Mucosa of gallbladder (tissue), 1 donor: ENCODE measurements at regions not wholly inside any gene's neighbourhood (a gene's known extent, or its start where the extent isn't known, plus 50 kb on each side); places are given as distances from the start of the nearest gene placed in this dataset.
A peak's percentile ranks its signal among the peaks of the same experiment; 100 is the strongest.
"Not testable (repeated sequence)": the region's sequence is repeated elsewhere in the genome, so short reads cannot be mapped to it uniquely, and the experiment has no call there.

ENCODE experiments used
- DNase-seq: peaks from one replicate; pipeline ENCODE4 v3.0.0-alpha.2; 2020; ENCODE audit warnings: low spot score
- donor health status: DM: no; HTN: no; CAD: no.

GRCh38 chr11:67877316-67877715, 126.6 kb downstream of the UNC93B1 start:
- DNase-seq, result not testable (repeated sequence)

DNA sequence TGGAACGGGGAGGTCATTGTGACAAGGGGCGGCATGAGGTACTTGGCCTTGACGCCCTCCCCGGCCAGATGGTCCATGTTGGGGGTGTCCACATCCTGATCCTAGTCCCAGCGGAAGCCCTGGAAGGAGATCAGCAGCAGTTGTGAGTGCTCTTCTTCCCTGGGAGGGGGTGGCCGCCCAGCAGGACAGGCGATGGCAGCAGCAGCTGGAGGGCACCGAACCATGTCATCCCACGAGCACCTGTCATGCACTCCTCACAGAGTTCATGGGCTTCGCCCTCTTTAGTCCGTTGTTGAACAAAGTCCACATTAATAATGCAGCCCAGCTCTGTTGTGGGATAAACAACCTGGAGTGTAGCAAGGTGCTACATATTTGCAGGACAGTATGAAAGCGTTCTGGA, 130.7 kb downstream of the UNC93B1 start:
- DNase-seq, result not testable (repeated sequence)

DNA sequence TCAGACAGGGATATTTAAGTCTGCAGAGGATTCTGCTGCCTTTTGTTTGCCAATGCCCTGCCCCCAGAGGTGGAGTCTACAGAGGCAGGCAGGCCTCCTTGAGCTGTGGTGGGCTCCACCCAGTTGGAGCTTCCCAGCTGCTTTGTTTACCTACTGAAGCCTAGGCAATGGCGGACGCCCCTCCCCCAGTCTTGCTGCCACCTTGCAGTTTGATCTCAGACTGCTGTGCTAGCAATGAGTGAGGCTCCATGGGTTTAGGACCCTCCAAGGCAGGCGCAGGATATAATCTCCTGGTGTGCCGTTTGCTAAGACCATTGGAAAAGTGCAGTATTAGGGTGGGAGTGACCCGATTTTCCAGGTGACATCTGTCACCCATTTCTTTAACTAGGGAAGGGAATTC, 132.7 kb downstream of the UNC93B1 start:
- not testable (repeated sequence) for DNase-seq

DNA sequence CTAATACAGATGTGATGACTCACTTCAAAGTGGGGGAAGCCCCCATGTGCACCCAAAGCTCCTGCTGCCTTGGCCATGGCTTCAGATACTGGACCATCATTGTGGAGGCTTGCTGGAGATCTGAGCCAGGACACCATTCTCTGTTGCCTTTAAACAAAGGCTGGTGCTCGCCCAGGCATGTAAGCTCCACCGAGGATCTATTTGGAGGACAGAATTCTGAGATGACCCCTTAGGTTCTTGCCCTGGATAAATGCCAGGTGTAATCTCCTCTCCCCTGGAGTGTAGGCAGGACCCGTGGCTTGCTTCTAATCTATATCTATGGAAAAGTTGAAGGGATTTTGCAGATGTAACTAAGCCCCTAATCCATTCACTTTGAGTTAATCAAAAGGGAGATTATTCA, 141.0 kb downstream of the UNC93B1 start:
- not testable (repeated sequence) for DNase-seq

- DNase-seq, result peak; percentile 20
These were observed 144.3 kb downstream of the UNC93B1 start for GRCh38 chr11:67859513-67860161.

DNA sequence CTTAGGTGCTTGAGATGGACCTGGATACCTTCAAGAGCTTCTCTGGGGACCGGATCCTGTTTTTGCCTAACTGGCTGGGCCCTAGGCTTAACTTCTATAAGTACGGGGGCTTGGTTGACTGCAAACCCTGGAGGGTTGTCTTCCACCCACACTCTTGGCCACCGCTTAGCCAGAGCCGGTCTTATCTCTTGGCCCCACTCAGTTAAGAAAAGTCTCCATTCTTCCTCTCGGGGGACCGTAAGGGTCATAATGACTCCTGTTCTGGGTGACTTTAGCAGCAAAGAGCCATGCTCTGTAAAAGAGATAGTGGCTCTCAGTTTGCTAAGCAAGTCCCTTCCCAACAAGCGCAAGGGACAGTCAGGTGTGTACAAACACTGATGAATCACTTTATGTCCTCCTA, 153.2 kb downstream of the UNC93B1 start:
- DNase-seq, result not testable (repeated sequence)

DNA sequence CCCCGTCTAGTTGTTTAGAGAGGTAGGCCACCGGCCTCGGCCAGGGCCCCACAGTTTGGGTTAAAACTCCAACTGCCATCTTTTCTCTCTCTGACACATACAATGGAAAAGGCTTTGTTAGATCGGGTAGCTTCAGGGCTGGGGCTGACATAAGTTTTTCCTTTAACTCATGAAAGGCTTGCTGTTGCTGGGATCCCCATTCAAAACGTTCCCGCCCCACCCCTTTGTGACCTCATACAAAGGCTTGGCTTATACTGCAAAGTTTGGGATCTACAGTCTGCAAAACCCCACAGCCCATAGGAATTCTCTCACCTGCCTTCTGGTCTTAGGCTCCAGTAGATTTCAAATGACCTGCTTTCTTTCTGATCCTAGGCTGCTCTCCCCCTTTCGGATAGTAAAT, 154.1 kb downstream of the UNC93B1 start:
- not testable (repeated sequence) for DNase-seq

GRCh38 chr11:67847896-67848875, 155.7 kb downstream of the UNC93B1 start:
- peak; percentile 41 for DNase-seq

DNA sequence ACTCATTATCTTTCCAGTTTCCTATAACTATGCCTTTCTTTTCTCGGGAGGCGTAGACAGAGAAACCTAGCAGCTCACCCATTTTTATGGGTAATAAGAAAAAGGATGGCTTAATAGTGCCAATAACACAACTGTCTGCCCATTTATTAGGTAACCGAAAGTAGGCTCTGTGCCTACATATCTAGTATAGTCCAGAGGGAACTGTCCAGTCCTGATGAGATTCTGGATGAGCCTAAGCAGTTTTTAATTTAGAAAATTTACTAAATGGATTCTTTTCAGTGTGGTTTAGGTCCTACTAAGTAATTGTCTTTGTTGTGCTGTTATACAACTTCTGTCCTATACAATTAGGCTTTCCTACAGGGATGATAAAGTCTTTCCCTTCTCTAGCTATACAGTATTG, 157.6 kb downstream of the UNC93B1 start:
- not testable (repeated sequence) for DNase-seq

- not testable (repeated sequence) for DNase-seq
These were observed 158.6 kb downstream of the UNC93B1 start for GRCh38 chr11:67845296-67845695.

GRCh38 chr11:67840599-67840998, 163.3 kb downstream of the UNC93B1 start:
- DNase-seq, result not testable (repeated sequence)

GRCh38 chr11:67830152-67830551, 155.7 kb upstream of the ALDH3B2 start:
- DNase-seq, result not testable (repeated sequence)

- DNase-seq, result not testable (repeated sequence)
These were observed 152.5 kb upstream of the ALDH3B2 start for GRCh38 chr11:67826951-67827296.

DNA sequence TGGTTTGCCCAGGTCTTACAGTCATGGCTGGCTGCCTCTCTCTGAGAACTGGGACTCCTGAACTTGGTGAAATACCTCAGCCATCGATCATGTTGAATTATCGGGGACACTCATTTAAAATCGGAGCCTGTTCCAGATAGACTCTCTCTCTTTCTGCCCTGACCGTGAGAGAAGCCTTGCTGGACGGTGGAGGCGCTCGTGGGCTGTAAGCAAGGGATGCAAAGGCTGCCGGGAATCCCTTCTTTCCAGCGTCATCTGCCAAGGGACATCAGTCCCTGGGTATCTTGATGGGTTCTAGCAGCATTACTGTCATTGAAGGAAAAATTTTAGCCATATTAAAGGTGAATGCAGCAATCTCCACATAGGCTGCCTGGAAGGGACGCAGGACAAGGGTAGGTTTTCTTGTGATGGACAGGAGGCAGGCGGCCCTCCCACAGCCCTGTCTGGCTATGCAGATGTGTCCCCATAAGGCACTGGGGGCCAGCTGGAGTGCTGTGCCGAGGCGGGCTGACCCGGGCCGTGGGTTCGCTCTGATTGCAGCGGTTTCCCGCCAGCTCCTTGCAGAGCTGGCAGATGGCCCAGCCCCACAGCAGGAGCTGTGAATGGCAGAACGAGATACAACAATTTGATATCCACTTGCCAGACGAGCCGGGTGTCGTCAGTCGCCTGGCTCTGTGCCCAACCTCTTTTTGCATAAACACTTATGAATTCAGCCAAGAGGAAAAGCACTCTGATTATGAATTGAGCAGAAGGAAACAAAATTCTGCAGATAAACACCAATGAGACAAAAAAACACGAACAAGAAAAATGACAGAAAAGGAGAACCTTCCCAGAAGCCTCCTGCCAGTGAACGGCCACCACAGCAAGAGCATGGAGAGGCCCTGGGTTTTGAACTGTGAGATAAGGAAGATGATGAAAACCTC, 151.9 kb upstream of the ALDH3B2 start:
- DNase-seq, result peak; percentile 38

DNA sequence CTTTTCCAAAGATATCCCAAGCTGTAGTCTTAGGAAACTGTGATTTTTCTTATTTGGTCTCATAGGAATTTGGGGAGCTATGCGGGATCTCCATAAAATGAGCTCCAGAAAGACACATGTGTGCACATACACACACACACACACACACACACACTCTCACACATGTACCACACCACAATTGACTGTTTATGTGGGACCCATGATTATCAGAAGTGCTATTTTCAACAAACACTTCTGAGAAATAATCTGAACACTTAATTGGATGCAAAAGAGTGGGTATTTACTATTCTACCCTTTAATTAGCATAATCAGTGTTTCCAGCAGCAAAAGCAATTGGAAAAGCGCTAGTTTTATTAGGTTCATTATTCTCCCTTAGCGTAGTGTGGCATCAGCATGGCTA, 150.4 kb upstream of the ALDH3B2 start:
- DNase-seq, result not testable (repeated sequence)

- DNase-seq, result no peak
These were observed 145.7 kb upstream of the ALDH3B2 start for GRCh38 chr11:67820081-67820480.

- not testable (repeated sequence) for DNase-seq
These were observed 143.1 kb upstream of the ALDH3B2 start for GRCh38 chr11:67817558-67817957.

GRCh38 chr11:67809301-67809700, 134.9 kb upstream of the ALDH3B2 start:
- DNase-seq, result not testable (repeated sequence)

GRCh38 chr11:67807896-67808295, 133.5 kb upstream of the ALDH3B2 start:
- not testable (repeated sequence) for DNase-seq

DNA sequence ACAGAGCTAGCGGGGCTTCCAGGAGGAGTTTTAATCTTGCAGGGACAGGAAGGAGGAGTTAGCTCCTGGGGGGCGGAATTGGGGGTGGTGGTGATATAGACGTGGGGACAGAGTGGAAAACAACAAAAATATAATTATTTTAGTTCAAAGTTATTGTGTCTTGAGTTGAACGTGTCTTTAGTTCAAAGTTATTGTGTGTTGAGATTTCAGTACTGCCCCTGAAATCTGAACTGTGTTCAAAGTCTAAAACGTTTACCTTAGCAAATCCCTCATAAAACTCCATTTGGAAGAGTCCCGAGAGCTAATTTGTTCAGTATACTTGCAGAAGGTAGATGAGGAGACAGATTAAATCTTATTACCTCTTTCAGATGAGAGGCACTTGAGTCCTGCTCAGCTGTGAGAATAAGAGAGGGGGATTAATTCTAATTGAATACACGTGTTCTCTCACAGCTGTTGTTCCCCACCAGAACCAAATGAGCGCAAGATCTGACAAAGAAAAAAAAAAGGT, 132.4 kb upstream of the ALDH3B2 start:
- DNase-seq, result not testable (repeated sequence)

DNA sequence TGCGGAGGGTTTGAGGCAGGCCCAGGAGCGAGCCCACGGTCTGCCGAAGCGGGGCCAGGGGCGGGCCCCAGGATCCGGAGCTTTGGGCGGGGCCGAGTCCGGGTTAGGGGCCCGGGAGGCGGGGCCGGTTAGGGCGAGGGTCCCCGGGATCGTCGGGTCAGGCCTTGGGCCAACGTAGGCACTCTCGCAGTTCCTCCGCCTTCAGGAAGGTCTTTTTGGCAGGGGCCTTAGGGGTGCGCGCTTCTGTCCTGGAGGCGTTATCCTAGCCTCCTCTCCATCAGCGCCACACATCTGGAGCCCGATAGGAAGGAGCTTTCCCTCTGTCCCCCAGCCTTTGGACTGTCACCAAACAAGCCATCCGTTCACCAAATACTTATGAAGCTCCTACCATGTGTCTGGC, 131.8 kb upstream of the ALDH3B2 start:
- peak; percentile 43 for DNase-seq
